ENCODE measurements at regions not wholly inside any gene's neighbourhood (a gene's known extent, or its start where the extent isn't known, plus 50 kb on each side); places are given as distances from the start of the nearest gene placed in this dataset.

DNA sequence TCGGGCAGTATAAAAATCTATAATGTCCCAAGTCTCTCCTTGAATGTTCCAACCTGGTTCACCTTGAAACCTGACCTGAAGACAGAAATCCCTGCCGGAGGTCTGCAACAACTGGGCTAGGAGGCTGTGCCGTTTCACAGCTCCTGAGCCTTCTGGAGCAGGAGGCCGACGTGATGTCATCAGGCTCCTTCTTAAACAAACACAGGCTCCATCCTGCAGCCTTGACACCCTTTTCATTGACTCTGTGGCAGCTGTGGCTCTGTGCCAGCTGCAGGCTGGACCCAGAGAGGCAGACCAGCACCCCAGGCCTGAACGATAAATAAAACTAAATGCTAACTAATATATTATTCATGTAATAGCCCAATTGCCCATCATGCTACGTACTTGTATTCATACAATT is 483.9 kb downstream of the CD83 start:
- 69% methylated on average over 7 of the region's 7 CpGs for WGBS
- no peak overlapping the region for H3K4me3 ChIP-seq
- no peaks in the 10 kb centered on the region for H3K36me3 ChIP-seq
- no peak overlapping the region for H3K27ac ChIP-seq (replicated peaks in 1 of 4)
- H3K27me3 ChIP-seq: no peaks in the 10 kb centered on the region
- DNase-seq (ENCODE audit: extremely low spot score): no peak
- no peaks in the 10 kb centered on the region for H3K9me3 ChIP-seq
- TF ChIP-seq POLR2AphosphoS5 (IDR thresholded peaks at IDR 0.05): no peak
- TF ChIP-seq EP300 (IDR thresholded peaks at IDR 0.05): no peak
- TF ChIP-seq CTCF (IDR thresholded peaks at IDR 0.05): no peak
- TF ChIP-seq POLR2A (IDR thresholded peaks at IDR 0.05; ENCODE audit: low read depth): no peak
- no peaks in the 10 kb centered on the region for H3K4me1 ChIP-seq
- intact Hi-C loops (cut with DNase I): no loop called here

GRCh38 chr6:14606353-14606752 is 488.8 kb downstream of the CD83 start:
- intact Hi-C loops (cut with DNase I): no loop called here
- H3K27me3 ChIP-seq: no peaks in the 10 kb centered on the region
- no peaks in the 10 kb centered on the region for H3K36me3 ChIP-seq
- no peaks in the 10 kb centered on the region for H3K9me3 ChIP-seq
- 89% methylated on average over 5 of the region's 5 CpGs for WGBS
- no peak for DNase-seq (ENCODE audit: extremely low spot score)
- H3K27ac ChIP-seq (replicated peaks in 1 of 4): no peak overlapping the region
- no peaks in the 10 kb centered on the region for H3K4me1 ChIP-seq
- TF ChIP-seq EP300 (IDR thresholded peaks at IDR 0.05): no peak
- no peak for TF ChIP-seq POLR2AphosphoS5 (IDR thresholded peaks at IDR 0.05)
- TF ChIP-seq CTCF (IDR thresholded peaks at IDR 0.05): no peak
- no peak for TF ChIP-seq POLR2A (IDR thresholded peaks at IDR 0.05; ENCODE audit: low read depth)
- H3K4me3 ChIP-seq: no peak overlapping the region

GRCh38 chr6:14610141-14610540 is 492.6 kb downstream of the CD83 start:
- Histone ChIP-seq H3K36me3 (no peaks in the 10 kb centered on the region), H3K27me3 (no peaks in the 10 kb centered on the region), H3K4me1 (no peaks in the 10 kb centered on the region), H3K9me3 (peaks cover 0 to 3% (median under 1%) of the 10 kb centered on the region in 4 donors), H3K27ac (replicated peaks in 1 of 4) (no peak overlapping the region), H3K4me3 (no peak overlapping the region)
- TF ChIP-seq EP300 (IDR thresholded peaks at IDR 0.05) (no peak), POLR2A (IDR thresholded peaks at IDR 0.05; ENCODE audit: low read depth) (no peak), CTCF (IDR thresholded peaks at IDR 0.05) (no peak), POLR2AphosphoS5 (IDR thresholded peaks at IDR 0.05) (no peak)
- no peak for DNase-seq (ENCODE audit: extremely low spot score)
- WGBS: 96% methylated on average over 4 of the region's 4 CpGs
- intact Hi-C loops (cut with DNase I): no loop called here

DNA sequence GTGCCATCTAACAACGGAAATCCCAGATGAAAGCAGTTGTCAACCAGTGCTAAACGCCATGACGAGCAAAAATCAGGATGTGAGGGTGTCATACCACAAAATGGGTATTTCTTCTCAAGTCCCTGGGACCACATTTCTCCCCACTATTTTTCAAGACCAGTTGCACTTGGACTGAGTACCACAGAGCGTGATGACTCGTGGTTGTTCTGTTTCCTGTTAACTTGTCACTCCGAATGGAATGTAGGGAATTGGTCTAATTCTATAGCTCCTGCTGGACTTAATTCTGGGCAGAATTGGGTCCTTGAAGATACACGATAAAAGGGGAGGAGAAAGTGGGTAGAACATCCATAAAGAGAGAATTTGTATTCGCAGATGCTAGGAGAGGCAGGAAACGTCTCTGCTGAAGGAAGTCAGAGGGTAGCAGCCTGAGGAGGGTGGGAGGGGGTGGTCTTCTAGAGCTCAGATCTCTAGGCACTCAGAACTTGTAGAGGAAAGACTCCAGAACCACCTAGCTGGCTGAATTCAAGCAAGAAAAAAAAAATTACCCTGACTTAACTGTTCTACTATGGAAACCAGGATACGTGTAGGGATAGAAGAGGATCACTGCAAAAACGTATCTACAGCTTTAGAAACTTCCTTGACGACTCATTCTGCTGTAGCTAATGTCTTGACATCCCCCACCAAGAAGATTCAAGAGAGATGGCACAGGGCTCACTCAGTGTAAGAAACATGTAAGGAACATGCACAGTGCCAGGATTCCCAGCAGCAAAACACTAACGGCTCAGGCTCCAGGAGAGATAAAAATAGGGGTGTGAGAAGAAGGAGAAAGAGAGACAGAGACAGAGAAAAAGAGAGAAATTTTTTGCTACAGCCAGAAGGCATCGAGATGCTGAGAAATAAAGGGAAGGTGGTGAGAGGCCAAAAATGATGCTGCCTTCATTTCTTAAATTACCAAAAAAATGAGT is 494.7 kb downstream of the CD83 start:
- Histone ChIP-seq H3K9me3 (peaks cover 0 to 13% (median 10%) of the 10 kb centered on the region in 4 donors), H3K4me3 (no peak overlapping the region), H3K27ac (replicated peaks in 1 of 4) (no peak overlapping the region), H3K4me1 (no peaks in the 10 kb centered on the region), H3K27me3 (no peaks in the 10 kb centered on the region), H3K36me3 (no peaks in the 10 kb centered on the region)
- WGBS: 82% methylated on average over 14 of the region's 14 CpGs
- DNase-seq (ENCODE audit: extremely low spot score): no peak
- intact Hi-C loops (cut with DNase I): no loop called here
- TF ChIP-seq EP300 (IDR thresholded peaks at IDR 0.05) (no peak), CTCF (IDR thresholded peaks at IDR 0.05) (no peak), POLR2A (IDR thresholded peaks at IDR 0.05; ENCODE audit: low read depth) (no peak), POLR2AphosphoS5 (IDR thresholded peaks at IDR 0.05) (no peak)
